HG02970 (cell line): ENCODE measurements at regions not wholly inside any gene's neighbourhood (a gene's known extent, or its start where the extent isn't known, plus 50 kb on each side); places are given as distances from the start of the nearest gene placed in this dataset.
"Not testable (repeated sequence)": the region's sequence is repeated elsewhere in the genome, so short reads cannot be mapped to it uniquely, and the experiment has no call there.

Source experiments
- ATAC-seq: cut with Tn5 transposase; IDR thresholded peaks from one replicate; pipeline ENCODE4 v1.9.1; 2021; ENCODE audit warnings: mild to moderate bottlenecking, moderate library complexity, moderate number of reproducible peaks; ENCODE audit not compliant: unreplicated experiment, low FRiP score

DNA sequence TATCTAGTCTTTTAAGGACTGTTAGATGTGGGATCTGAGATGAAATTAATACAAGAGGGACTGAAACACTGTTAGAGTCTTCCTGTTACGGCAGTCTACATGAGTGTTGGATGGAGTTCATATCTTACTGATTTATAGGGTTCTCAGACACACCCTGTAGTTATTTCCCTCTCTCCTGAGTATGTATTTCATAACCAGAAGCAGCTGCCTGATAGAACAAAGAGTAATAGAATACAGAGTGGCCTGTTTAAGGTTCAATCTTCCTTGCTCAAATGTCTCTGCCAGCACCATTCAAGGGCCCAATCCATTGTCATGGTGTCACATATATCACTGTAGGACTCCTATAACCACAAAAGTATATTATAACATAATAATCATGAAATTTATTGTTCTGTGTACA, 1229.1 kb upstream of the ACVR2A start:
- no peak for ATAC-seq

DNA sequence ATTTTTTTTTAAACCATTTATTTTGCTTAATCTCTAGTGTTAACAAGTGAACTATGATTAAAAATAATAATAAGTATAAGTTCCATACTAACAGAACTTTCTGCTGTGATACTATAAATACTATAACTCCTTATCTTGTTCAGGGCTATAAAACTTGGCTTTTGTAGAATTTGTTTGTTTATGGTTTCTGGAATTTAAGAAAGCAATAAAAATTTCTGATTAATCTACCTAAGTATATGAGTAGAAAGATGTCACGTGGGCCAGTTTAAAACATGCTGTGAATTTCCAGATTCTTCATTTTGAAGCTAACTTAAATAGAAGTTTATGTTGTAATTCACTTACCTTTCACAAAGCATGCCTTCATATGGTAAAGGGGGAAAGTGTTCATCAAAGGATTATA, 1236.3 kb upstream of the ACVR2A start:
- ATAC-seq = no peak

DNA sequence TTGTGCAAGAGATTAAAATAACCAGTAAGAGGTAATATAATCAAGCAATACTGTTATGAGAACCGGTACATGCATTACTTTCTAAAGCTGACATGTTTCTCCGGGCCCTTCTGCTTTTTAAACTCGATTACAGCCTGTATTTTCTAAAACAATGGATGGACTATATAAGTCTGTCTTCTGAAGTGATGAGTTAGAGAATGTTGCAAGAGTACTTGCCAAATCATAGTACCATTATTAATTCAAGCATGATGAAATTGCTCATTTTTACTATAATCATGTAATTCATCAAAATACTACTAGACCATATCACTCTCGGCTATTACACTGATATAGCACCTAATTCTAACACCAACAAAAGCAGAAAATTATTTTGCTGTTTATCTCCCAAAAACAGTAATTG, 1240.3 kb upstream of the ACVR2A start:
- no peak for ATAC-seq

DNA sequence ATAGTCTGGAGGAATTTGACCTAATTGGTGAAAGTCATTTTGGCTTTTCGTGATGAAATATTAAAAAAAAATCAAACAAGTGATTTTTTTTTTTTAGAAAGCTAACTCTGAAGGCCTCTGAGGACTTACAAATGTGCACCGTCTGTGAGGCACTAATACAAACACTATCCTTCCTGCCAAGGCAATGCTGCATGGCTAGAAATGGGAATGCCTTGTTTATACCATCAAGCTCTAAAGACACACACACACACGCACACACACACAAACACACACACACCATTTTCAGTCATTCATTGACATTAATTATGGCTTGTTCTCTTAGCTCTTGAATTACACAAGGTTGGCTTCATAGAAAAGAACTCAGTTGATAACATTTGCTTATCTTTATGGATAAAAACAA, 1242.0 kb upstream of the ACVR2A start:
- no peak for ATAC-seq

DNA sequence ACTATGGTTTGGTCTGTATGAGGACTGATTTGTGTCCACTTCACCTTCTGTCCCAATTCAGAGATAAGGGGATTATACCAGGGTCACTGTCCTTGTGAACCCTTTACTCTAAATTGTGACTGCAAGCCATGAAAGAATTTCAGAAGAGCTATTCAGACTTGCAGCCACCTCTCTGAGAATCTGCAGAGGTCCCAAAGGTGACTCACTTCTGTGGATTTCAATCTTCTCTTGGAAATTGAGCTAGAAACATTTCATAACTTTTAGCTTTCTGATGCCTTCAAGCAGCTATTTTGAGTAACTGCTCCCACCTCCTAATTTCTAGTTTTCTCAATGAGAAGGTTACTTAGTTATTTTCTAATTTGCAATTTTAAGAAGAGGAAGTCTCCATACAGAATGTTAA, 1242.4 kb upstream of the ACVR2A start:
- no peak for ATAC-seq

DNA sequence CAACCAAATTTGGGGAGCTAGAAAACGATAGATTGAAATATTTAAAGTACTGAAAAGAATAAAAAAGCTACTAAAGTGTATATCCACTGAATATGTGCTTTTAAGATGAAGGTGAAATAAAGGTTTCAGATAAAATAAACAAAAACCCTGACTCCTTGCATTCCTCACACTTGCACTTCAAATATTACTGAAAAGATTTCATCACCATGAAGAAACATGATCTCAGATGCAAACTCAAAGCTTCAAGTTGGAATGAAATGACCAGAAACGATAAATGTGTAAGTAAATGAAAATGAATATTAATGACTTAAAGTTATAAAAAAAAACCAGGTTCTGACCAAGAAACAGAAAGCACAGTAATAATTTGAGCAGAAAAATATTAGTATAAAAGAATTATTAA, 1246.0 kb upstream of the ACVR2A start:
- no peak for ATAC-seq

DNA sequence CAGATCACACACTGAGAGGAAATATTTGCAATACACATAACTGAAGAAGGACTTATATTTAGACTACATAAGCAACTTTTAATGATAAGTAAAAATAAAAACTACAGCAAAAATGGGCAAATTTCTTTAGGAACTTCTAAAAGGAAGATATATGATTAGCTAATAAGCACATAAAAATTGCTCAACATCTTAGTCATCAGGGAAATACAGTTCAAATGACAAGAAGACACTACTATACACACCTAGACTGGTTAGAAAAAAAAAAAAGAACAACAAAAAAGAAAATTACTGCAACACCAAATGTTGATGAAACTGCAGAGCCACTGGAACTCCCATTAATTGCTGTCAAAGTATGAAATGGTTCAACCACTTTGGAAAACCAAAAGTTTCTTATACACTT, 1247.5 kb upstream of the ACVR2A start:
- ATAC-seq = no peak

DNA sequence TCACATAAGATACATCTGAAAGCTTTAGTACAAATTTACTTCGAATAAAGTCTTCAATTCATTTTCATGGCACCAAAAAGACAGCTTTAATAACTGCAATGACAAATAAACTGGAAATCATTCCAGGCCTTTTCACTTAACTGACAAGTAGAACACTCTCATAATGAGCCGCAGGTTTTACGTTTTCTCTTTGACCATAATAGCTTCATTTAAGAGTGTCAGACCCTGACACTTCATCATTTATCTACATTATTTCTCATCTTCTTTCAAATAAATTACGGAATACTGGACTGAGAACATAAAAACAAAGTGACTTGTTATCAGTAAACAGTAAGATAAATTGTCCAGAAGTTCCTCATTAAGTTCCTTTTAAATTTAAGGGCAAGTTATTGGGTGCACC, 1252.9 kb upstream of the ACVR2A start:
- no peak for ATAC-seq

DNA sequence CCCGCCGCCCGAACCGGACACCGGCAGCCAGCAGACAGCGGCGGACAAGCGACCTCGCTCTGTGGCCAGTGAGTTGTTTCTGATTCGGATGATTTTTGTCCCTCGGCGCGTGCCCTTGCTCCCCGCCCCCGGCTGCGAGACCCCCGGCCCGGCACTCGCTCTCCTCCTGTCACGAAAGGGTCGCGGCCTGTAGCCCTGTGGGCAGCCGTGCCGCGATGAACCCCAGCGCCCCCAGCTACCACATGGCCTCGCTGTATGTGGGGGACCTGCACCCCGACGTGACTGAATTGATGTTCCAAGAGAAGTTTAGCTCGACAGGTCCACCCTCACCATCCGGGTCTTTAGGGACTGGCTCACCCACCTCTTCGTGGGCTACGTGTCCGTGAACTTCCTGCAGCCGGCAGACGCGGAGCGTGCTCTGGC, 1257.5 kb upstream of the ACVR2A start:
- no peak for ATAC-seq

DNA sequence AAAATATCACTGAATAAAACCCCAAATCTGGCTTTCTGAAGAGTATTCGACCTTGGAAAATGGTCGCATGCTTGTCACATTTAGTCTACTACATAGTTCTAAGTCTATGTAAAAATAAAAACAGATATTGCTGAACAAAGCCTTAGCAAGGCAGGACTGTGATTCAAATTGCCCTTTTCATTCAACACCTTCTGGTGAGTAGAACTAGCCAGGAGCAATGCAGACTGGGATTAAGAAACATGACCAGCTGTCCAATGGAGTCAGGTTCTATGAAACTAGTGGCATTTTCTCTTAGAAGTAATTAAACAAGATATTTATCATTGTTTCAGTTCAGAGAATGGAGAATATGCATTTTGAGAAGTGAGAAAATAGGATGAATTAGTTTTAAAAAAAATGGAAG, 1260.5 kb upstream of the ACVR2A start:
- ATAC-seq = no peak

DNA sequence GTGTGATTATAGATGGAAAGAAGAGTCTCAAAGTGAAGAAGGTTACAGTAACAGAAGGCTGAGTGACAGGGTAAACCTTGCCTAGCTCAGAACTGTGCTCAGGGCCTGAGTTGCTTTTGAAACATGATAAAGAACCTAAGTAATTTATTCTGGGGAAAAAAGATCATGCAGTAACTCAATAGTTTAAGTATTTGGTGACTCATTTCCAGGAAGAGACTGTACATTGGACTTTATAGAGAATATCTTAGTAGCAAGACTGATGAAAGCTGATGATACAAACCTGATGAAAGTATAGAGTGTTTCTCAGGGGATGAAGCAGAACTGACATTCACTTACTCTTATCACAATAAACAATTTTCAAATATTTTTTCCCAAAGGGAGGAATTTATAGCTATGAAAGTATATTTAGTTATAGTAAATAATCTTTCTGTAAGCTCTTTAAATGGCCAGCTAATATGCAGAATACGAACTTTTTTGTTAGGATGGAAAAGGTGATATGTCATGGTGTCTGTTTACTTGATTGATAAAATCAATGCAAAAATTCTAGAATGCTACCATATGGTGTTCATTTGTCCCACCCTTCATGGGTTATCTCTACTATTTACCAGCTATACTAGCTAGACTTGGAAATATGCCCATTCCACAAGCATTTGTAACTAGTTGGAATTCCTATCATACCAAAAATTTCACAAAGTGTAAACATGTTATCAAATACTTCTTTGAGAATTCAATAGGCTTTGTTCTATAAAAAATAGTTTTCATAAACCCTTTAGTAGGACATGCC, 1265.5 kb upstream of the ACVR2A start:
- ATAC-seq = no peak

DNA sequence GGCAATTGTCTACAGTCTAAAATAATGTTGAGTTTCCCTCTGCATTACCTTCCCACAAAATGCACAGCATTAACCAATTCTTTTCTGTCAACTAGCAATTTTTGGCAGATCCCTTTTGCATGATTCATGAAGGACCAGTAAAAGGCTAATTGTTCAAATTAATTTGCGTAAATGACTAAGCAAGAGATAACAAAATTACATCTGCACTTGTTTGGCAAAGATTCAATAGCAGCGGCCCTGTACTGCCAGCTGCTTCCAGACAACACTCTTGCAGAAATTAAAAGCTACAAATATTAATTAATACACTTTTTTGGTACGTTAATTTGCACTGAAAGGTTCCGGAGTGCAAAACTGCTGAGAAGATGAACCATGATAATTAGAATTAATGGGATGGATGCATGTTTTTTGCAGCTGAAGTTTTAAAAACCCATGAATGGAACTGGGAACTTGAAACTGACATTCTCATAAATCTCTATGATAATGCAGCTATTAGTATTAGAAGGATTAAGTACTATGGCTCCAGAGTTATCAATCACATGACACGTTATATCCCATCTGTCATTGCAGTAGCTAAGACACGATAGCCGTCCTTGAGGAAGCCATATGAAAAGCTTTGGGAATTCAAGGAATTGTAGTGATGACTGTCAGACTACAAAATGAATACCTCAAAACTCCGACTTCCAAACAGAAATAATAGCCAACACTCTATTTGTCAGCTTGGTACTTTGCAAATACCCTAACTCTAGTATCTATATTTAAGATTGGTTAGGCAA, 1268.3 kb upstream of the ACVR2A start:
- no peak for ATAC-seq

DNA sequence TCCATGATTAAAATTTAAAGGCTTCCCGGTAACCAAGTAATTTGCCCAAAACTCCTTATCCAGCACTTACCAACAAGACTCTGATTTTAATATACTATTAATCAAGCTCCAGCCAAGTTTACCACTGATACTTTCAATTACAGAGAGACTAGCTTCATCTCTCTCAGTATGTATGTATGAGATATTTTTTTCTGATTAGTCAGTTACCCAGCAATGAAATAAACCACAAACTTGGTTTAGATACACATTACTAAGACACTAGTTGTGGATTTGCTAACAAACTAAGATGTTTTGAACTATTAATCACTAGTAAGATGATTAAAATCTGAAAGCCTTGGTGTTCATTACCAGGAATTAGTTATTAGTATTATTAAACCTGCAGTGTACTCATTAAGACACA, 1272.2 kb upstream of the ACVR2A start:
- no peak for ATAC-seq

DNA sequence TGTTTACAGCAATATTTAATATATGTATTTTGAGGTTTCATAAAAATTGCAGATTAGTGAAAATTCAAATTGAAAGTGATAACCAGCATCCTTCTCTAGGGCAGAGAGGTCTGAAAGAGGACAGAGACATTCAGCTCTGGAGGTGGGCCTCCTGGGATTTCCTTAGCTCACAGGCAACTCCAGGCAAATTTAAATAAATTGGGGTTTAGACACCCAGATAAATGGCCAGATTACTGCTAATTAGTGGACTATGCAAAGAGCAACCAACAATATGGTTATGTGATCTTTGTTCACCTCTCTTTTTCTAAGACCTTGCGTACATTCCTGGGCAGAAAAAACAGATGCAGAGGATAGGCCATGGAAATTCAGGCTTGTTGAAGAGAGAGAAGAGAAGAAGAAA, 1282.8 kb upstream of the ACVR2A start:
- ATAC-seq = no peak

DNA sequence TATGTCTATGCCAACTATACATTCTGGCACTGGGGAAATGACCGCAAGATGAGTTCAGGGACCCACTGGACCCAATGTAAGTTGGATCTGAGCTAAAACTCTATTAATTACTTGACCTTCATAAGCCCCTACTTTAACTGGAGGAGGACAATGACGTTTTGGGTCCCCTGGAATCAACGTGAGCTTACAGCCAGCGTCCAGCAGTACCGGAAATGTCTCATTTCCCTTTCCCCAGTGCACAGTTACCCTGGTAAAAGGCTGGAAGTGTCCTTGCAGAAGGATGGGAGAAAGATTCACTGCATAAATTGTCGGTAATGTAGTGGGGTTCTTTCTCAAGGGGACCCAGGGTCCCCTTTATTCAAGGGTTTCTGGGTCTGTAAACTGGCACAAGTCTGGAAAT, 1297.6 kb upstream of the ACVR2A start:
- ATAC-seq = no peak

DNA sequence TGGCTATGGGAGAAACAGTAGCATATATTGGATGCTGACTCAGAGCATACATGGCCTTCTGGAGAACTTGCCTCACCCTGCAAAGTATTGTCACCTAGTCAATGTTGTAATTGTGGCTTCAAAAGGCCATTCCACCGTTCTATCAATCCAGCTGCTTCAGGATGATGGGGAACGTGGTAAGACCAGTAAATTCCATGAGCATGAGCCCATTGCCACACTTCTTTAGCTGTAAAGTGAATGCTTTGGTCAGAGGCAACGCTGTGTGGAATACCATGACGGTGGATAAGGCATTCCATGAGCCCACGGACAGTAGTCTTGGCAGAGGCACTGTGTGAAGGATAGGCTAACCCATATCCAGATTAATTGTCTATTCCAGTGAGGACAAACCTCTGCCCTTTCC, 1300.1 kb upstream of the ACVR2A start:
- ATAC-seq = no peak

DNA sequence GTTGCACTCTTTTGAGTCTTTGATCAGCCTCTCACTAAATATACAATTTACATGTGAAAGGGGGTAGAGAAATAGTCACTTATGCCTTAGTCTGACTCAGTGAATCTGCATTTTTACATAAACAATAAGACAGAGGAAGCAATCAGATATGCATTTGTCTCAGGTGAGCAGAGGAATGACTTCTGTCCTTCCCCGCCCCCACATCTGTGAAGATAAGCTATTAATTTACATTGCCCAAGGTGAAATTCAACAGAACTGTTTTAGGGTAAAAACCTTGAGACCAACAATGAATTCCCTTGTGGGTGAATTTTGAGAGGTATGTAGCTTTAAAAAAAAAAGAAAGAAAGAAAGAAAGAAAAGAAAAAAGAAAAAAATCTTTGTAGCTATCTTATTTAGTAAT, 1302.9 kb upstream of the ACVR2A start:
- ATAC-seq = no peak

DNA sequence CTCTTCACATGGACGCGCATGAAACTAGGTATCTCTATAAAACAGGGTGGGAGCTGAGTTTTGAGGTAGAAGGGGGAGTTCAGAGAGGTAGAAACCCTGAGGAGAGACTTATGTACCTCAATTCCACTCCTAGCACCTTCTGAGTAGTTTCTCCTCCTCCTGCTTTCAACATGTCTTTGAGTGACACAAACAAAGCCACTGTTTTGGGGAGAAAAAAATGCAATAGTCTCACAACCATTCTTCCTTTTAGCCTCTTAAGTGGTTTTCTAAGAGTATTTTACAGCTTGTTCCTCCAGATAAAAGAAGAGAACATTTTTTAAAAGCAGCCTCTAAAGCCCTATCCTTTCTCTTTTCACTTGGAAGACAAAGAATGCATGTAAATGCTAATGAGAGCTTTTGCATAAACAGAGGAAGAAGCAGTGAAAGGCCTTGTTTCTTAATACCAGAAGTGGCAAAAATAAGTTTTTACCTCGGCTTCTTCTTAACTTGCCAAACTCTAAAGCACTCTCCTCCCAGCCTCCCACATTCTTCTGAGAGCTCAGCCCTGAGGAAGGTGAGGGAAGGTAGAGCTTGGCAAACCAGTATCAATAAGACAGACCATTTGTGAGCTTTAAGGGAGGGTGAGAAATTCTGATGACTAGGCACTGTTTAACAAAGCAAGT, 1304.4 kb upstream of the ACVR2A start:
- no peak for ATAC-seq

DNA sequence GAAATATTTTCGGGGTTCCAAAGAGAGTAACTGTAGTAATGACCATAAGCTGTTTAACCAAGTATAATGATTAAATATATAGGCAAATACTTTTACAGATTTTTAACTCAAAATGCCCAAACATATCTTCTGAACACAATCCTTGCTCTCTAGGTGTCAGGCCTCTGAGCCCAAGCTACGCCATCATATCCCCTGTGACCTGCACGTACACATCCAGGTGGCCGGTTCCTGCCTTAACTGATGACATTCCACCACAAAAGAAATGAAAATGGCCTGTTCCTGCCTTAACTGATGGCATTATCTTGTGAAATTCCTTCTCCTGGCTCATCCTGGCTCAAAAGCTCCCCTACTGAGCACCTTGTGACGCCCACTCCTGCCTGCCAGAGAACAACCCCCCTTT, 1305.1 kb upstream of the ACVR2A start:
- not testable (repeated sequence) for ATAC-seq

DNA sequence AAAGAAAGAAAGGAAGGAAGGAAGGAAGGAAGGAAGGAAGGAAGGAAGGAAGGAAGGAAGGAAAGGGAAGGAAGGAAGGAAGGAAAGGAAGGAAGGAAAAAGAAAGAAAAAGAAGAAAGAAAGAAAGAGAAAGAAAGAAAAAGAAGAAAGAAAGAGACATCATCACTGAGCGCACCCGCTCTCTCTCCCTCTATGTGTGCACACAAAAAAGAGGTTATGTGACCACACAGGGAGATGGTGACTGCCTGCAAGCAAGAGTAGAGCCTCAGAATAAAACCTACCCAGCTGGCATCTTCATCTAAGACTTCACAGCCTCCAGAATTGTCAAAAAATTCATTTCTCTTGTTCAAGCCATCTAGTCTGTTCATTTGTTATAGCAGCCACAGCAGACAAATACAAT, 1307.4 kb upstream of the ACVR2A start:
- no peak for ATAC-seq

DNA sequence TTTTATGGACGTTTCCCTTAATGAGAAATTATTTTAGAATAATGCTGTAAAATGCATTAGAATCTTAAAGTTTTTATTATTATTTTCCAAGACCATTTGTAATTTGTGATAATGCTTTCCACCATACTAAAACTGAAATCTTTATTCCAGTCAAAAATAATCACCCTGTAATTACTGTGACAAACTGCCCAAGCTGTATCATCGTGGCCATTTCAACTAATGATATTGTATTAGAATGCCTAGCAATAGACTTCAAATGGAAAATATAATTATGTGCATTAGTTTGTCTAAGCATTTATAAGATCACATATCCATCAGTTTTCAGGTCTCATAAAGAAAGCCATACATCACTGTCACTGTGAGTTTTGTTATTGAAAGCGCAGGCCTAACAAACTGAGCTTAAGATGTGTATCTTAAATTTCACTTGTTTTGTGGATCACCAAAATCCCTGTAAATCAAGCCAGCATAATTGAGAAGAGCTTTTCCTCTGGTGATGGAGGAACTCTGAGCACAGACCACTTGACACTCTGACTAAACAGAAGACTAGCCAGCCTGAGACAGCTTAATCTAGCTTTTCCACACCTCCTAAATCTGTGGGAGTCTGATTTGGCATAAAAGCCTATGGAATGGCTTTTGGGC, 1312.2 kb upstream of the ACVR2A start:
- ATAC-seq = no peak
